HTR-8/SVneo (cell line): ENCODE measurements at regions not wholly inside any gene's neighbourhood (a gene's known extent, or its start where the extent isn't known, plus 50 kb on each side); places are given as distances from the start of the nearest gene placed in this dataset.
"Not testable (repeated sequence)": the region's sequence is repeated elsewhere in the genome, so short reads cannot be mapped to it uniquely, and the experiment has no call there.

Source experiments
- DNase-seq: peaks from one replicate; pipeline ENCODE4 v3.0.0; 2011; ENCODE audit warnings: low spot score, mixed read lengths; ENCODE audit not compliant: insufficient read length
- FAIRE-seq: peaks from 2 replicates; lab custom pipeline; 2011; peaks lifted over from hg19 to GRCh38; lab: Jason Lieb, UNC

DNA sequence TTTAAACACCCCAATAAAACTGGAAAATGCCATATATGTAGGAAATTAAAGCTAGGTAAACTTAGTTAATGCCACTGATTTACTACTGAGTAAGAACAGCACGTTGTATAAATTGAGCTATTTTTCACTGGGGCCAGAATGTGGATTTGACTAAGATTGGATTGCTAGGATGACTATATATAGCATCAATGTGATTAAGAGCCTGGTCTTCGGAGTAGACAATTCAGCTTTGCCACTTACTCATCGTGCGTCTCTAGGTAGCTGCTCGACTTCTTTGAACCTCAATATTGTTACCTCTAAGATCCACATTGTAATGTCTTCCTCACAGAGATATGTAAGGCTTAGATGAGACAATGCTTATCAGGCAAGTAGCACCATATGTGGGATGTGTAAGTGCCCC, 462.5 kb downstream of the KLF12 start:
- DNase-seq = no peak
- no peak for FAIRE-seq

DNA sequence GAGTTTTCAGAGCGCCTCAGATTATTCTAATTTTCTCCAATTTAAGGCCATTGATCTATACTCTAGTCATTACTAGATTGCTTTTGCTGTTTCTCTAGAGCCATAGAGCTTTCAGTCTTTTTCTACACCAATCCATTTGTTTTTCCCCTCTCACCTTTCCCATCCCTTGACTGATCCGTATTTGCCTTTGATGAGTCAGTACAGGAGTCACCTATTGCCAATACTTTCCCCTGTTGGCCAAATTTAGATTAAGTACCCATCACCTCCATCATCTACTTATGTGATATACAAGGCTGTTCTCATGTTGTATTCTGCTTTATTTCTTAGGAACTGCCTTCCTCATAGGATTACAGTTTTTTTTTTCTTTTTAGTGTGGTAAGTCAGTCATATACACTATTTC, 463.2 kb downstream of the KLF12 start:
- FAIRE-seq (no peak), DNase-seq (no peak)

DNA sequence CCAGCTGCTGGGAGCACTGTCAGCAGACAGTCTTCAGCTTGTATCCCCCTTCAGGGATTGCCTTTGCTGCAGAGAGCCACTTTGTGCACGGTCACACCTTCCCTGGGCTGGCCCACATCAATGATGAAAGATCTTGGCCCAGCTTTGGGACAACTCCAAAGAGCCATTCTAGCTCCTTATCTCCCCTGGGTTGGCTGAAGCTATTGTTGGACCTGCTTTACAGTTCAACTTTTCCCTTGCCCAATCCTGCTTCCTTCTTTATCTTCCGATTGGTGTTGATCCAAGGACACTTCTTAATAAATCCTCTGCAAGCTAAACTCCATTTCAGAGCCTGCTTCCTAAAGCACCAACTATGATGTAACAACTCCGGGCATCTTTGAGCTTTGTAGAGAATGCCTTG, 466.4 kb downstream of the KLF12 start:
- FAIRE-seq (no peak), DNase-seq (no peak)

DNA sequence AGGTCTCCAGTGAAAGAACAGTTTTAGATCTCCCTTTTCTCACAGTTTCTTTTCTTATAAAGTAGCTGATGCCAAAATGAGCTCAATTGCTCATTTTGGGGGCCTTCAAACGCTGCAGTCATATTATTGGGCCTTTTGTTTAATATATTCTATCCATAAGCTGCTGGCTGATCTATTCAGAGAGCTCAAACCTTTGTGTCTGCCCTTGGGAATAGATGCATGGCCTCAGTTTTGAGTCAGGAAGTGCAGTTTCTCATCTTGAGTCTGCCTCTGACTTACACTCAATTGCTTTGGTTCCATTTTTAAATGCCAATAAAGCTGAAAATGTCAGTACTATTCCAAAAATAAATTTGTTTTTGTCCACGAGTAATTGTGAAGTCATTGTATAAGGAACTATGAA, 468.9 kb downstream of the KLF12 start:
- FAIRE-seq = no peak
- DNase-seq = no peak

DNA sequence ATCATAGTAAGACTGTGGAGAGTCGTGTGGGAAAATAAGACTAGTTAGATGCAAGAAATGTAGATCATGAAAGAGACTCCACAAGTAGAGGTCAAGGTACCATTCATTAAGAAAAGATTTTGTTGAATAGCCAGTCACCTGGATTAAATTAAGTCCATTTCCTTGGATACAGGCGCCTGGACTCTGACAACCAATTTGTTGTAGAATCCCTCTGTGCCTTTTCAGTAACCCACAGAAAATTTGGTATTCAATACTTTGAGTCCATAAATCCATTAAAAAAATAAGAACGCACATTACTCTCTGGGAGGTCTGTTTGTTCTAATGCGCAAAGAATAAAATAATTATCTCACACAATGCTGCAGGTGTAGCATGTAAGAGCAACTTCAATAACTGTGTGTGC, 469.4 kb downstream of the KLF12 start:
- no peak for FAIRE-seq
- no peak for DNase-seq

DNA sequence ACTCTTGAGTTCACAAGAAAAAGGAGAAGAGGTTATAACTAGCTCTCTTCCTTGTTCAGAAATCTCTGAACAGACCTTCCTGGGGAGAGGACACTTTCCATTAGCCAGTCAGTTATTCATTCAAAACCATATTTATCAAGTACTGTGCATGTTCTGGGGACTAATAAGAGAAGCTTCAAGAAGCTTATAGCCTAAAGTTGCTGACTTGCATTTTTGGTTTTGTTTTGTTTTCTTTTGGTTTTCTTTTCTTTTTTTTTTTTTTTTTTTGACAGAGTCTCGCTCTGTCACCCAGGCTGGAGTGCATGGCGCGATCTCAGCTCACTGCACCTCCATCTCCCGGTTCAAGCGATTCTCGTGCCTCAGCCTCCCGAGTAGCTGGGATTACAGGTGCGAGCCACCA, 471.4 kb downstream of the KLF12 start:
- DNase-seq = no peak
- no peak for FAIRE-seq

DNA sequence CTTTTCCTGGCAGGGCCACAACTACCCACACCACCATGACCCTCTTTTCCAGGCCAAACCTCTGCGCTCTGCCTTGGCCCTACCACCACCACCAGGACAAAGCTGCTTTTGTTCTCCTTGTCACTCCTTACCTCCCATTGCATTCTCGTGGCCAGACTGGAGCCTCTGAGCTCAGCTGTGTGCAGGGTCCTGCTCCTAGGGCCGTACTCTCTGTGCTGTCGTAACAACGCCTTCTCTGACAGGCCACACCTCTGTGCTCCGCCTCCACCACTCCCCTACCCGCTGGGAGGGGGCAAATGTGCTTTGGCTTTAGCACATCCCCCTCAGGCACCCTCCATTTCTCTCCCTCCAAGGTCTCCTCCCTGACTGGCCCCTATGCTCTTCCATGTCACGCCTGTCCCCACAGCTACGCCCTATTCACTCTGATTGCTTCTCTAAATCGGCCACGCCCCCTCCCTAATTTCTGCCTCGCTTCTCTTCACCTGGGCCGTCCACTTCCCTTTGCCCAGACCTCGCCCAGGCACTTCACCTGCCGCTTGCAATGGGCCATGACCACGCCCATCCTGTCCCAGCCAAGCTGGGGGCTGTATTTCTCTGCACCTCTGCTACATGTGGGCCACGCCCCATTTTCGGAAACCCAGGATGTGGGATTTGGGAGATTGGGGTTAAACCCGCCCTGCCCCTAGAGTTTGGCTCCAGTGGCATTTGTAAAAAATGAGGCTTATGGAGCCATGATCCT, 472.3 kb downstream of the KLF12 start:
- no peak for DNase-seq
- no peak for FAIRE-seq

DNA sequence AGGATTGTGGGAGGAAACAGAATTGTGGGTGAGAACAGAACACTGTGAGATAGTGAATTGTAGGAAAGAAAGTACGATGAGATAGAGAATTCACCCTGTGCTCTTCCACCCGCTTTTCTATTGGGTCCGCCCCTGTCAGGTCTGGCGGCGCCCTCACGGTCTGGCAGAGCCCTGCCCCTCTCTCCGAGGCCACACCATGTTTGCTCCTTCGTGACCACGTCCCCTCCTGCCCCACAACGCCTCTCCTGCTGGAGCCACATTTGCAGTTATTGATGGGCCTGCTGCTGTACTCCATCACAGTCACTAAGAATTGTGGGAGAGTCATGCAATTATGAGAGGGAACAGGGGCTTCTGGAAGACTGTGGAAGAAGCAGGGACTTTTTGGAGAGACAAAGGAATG, 473.1 kb downstream of the KLF12 start:
- no peak for DNase-seq
- FAIRE-seq = no peak

DNA sequence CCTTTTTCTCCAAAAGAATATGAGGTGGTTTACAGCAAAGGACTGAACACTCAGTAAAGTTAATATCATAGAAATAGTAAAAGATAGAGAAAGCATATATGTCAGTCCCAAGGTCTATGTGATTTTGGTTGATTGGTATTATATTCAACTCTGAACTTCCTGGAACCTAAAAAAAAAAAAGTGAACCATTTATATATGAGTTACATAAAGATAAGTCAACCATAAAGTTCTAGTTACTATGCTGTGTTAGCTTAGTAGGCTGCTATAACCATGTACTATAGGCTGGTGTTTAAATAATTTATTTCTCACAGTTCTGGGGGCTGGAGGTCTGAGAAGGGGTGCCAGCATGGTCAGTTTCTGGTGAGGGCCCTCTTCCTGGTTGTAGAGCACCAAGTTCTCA, 475.6 kb downstream of the KLF12 start:
- FAIRE-seq (no peak), DNase-seq (no peak)

DNA sequence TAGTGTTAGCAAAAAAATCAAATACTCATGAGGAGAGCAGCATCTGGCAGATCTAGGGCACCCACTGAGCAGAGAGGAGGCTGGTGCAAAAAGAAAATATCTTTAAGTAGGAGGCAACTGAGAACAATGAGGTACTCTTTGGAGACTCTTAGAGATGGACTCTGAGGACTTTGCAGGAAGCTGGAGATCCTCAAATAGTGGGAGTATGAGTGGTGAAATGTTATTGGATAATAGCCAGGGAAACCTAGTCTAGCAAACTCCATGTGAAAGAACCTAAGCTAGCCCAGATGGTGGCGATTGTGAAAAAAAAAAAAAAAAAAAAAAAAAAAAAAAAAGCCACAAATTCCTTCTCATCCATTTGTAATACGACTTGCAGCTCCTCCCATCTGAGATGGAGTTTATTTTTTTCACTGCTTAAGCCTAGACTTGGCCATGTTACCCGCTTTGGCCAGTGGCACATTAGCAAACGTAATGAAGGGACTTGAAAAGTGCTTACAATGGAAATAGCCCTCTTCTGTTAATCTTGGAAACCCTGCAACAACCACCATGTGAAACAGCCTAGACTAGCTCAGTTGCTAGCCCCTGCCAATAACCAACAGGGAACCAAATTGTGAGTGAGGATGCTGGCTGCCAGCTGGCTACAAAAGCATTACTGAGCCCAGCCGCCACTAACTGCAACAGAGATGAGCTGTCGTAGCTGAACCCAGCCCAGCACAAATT, 476.2 kb downstream of the KLF12 start:
- FAIRE-seq (no peak), DNase-seq (no peak)

DNA sequence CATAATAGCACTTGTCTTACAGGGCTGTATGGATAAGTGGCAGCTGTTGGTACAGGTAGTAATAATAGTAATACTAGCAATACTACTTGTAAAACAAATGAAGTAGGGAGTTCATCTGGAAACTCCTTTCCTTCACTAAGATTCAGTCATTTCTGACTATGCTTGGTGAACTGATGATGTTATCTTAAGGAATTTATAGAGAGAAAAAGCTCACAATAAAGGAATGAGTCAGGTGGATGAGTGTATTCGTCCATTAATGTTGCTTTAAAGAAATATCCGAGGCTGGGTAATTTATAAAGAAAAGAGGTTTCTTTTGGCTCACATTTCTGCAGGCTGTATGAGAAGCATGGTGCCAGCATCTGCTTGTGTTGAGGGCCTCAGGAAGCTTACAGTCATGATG, 477.3 kb downstream of the KLF12 start:
- FAIRE-seq (no peak), DNase-seq (no peak)

DNA sequence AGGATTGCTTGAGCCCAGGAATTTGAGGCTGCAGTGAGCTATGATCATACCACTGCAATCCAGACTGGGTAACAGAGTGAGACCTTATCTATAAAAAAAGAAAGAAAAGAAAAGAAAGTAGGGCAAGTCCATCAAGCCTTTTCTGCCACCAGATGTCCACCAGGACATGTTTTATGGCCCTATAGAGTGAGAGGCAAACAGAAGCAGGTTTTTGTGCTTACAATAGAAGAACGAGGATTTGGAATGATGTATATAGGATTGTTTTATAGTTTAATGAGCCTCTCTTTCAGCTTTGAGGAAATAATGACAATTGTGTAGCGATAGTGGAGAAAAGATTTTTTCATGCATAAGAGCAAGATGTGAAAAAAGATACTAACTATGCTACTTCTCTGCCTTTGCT, 480.5 kb downstream of the KLF12 start:
- DNase-seq (no peak), FAIRE-seq (no peak)

DNA sequence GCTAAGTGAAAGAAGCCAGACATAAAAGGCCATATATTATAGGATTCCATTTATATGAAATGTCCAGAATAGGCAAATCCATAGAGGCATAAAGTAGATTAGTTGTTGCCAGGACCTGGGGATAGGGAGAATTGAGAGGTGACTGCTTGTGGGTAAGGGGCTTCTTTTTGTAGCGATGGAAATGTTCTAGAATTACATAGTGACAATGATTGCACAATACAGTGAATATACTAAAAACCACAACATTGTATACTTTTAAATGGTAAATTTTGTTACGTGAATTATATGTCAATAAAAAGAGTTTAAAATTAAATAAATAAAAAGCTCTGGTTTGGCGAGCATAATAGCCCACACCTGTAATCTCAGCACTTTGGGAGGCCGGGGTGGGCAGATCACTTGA, 486.8 kb downstream of the KLF12 start:
- FAIRE-seq (no peak), DNase-seq (no peak)

DNA sequence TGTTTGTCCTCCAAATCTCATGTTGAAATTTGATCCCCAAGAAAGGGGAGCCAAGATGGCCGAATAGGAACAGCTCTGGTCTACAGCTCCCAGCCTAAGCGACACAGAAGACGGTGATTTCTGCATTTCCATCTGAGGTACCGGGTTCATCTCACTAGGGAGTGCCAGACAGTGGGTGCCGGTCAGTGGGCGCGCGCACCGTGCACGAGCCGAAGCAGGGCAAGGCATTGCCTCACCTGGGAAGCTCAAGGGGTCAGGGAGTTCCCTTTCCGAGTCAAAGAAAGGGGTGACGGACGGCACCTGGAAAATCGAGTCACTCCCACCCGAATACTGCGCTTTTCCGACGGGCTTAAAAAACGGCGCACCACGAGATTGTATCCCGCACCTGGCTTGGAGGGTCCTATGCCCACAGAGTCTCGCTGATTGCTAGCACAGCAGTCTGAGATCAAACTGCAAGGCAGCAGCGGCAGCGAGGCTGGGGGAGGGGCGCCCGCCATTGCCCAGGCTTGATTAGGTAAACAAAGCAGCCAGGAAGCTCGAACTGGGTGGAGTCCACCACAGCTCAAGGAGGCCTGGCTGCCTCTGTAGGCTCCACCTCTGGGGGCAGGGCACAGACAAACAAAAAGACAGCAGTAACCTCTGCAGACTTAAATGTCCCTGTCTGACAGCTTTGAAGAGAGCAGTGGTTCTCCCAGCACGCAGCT, 493.6 kb downstream of the KLF12 start:
- DNase-seq, FAIRE-seq: not testable (repeated sequence)

DNA sequence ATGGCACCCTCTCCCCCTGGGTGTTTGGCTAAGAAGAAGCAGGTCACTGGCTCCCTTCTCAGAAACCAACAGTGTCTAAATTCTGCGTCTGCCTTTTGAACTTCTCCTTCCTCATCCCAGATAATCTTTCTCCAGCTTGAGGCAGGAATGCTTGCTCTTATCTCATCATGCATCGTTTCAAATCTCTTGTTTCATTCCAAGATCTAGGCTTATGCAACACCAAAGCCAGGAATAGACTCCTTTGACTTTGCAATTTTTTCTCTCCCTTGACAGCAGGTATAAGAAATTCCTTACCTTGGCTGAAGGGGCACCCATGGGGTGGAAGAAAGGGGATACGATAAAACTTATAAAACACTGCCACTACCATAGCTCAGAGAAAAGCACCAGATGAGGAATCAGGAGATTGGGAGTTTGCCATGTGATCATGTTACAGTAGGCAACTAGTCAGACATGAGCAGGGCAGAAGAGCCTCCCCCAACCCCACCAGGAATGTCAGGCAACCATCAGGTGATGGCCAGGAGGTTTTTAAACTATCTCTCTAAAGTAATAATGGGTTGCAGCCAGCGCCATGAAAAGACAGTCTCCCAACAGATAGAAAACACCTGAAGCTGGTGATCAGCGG, 498.9 kb downstream of the KLF12 start:
- FAIRE-seq (no peak), DNase-seq (no peak)

DNA sequence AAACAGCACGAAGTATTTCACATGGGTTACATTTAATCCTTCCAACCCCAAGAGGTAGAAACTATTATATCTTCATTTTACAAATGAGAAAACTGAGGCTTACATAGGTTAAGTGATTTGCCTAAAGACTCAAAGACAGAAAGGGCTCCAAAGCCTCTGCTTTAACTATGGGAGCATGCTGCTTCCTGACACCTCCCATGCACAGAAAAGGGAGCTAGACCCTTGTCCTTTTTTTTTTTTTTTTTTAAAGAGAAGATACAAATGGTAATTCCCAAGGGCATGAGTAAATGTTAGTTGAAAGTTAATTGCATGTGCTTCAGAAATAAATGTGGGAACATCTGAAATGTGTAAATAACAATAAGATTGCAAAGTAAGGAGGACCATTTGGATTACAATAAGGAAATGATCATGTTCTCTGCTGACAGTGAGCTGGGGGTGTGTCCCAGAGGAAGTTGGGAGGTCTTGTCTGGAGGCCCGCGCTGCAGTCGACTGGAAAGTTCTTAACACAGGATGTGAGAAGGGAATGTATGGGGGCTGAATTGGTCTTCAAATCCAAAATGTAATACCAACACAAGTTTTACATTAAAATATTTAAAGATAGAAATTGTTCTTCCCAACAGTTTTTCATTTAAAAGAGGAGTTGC, 500.3 kb downstream of the KLF12 start:
- no peak for FAIRE-seq
- DNase-seq = no peak

DNA sequence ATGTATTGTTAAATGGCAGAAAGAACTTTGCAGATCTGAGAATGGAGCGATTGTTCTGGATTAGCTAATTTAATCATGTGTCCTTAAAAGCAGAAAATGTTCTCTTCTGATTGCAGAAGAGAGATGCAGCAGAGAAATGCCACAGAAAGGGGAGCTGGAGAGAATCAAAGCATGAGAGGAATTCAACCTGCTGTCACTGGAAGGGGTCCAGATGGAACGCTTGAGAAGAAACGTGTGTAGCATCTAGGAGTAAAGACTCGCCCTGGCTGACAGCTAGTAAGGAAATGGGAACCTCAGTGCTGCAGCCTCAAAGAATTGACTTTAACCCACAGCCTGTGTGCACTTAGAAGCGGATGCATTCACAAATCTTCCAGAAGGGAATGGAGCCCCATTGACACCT, 502.8 kb downstream of the KLF12 start:
- DNase-seq = no peak
- FAIRE-seq = no peak

DNA sequence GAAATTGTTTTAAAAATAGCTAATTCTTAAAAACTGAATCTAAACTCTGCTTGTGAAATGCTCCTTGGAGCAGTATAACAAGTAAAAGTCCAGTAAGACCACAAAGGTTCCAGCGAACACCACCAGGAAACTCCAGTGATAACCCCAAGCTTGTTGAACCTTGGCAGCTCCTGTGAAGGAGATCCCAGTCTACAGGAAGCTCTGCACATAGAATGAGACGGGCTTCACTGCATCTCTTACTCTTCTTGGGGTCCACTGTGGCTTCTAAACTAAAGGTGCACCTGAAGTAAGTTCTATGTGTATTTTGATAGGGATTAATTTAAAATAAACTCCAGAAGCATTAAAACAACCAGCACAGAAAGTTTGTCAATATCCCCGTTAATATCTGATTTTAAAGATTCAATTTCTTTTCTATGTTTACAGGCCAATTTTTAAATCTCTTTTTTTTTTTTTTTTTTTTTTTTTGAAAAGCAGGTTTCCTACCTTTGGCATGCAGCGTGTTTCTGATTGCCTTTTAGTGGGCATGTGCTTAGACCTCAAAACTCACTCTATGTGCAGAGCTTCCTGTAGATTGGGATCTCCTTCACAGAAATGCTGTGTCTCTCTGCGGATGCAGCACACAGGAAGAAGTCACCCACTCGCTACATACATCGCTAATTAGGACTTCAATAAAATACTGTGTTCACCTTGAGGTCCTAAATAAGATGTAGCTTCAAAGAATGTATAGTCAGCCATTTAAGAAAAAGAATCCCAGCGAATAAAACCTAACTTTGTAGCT, 508.5 kb downstream of the KLF12 start:
- no peak for DNase-seq
- FAIRE-seq = no peak

DNA sequence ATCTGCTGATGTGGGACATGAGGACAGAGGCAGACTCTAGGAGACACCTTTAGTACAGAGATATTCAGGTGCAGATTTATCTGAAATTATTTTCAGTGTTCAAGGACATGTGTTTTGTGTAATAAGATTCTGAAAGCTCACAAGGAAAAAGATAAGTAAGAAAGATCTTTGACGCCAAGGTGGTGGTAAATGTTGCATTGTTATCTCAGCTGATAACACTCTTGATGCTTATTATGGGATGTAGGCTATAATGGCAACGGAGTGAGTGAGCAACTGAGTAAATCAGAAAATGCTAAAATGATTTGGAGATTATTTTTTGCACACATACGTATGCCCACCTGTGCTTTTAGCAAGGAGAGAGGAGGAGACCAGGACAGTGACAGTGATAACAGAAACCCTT, 510.9 kb downstream of the KLF12 start:
- FAIRE-seq = no peak
- no peak for DNase-seq

DNA sequence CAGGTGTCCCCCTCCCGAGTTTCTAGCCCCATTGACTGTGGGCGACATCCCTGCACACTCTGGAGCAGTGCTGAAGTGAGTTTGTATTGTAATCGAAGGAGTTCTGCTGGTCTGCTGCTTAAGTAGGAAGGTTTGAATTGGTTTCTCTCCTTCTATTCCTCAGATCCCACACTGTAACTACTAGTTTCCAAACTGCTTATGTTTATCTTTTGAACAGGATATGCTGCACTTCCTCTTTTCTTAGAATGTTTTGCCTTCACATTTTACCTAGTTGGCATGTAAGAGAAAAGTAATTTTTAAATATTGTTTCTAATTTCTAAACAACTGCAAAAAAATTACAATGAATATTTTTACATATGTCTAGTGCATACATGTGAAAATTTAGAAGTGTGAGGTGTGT, 511.8 kb downstream of the KLF12 start:
- no peak for FAIRE-seq
- DNase-seq = no peak
